Nephron (organoid): ENCODE measurements at regions not wholly inside any gene's neighbourhood (a gene's known extent, or its start where the extent isn't known, plus 50 kb on each side); places are given as distances from the start of the nearest gene placed in this dataset.

Experiments
- H3K27ac Mint-ChIP-seq, 3 experiments: 2 replicates each; pipeline ENCODE4 v1.8.0; 2020; ENCODE audit warnings: mixed read lengths in 3 of 3, mild to moderate bottlenecking in 2 of 3, moderate library complexity in 1 of 3
- H3K27me3 Mint-ChIP-seq: 2 replicates; pipeline ENCODE4 v1.8.0; 2021; ENCODE audit warnings: low read depth, mild to moderate bottlenecking, moderate library complexity, mixed read lengths
- H3K36me3 Mint-ChIP-seq: 2 replicates; pipeline ENCODE4 v1.8.0; 2020; ENCODE audit warnings: low read depth, mixed read lengths
- H3K4me1 Mint-ChIP-seq: 2 replicates; pipeline ENCODE4 v1.8.0; 2020; ENCODE audit warnings: mixed read lengths
- H3K4me3 Mint-ChIP-seq, 3 experiments: 2 replicates each; pipeline ENCODE4 v1.8.0; 2020; ENCODE audit warnings: mild to moderate bottlenecking in 3 of 3, mixed read lengths in 3 of 3, moderate library complexity in 2 of 3
- H3K9me3 Mint-ChIP-seq: 2 replicates; pipeline ENCODE4 v1.8.0; 2020; ENCODE audit warnings: mixed read lengths
- TF ChIP-seq, protein P1 (sequence below), 3 experiments: fragments of 200-600 bp; sonication (generic); IDR thresholded peaks; one replicate each; pipeline ENCODE4 v1.5.0; 2021; ENCODE audit warnings: antibody characterized with exemption in 3 of 3; ENCODE audit not compliant: unreplicated experiment in 3 of 3

DNA sequence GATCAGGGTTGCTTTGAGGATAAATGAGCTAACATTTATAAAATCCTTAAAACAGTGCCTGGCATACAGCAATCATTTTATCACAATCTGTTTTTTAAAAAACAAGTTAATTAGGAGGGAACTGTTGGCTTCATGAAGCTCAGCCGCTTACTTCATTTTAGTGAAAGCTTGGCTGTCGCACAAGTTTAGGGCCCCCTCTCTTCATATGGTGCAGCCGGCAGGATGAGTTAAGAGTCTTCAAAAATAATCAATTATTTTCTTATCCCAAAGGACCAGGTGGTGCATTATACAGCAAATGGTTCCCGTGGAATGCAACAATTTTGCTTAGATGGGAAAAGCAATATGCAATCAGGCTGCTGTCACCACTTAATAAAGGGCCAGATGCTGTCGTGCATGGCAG, 57.4 kb upstream of the PROKR2 start:
- Mint-ChIP-seq H3K27me3 (peaks cover 13% of the 10 kb centered on the region), H3K27ac (no peak overlapping the region), H3K36me3 (no peaks in the 10 kb centered on the region), H3K4me3 (no peak overlapping the region), H3K9me3 (no peaks in the 10 kb centered on the region), H3K4me1 (no peaks in the 10 kb centered on the region)
- TF ChIP-seq, protein P1, sequence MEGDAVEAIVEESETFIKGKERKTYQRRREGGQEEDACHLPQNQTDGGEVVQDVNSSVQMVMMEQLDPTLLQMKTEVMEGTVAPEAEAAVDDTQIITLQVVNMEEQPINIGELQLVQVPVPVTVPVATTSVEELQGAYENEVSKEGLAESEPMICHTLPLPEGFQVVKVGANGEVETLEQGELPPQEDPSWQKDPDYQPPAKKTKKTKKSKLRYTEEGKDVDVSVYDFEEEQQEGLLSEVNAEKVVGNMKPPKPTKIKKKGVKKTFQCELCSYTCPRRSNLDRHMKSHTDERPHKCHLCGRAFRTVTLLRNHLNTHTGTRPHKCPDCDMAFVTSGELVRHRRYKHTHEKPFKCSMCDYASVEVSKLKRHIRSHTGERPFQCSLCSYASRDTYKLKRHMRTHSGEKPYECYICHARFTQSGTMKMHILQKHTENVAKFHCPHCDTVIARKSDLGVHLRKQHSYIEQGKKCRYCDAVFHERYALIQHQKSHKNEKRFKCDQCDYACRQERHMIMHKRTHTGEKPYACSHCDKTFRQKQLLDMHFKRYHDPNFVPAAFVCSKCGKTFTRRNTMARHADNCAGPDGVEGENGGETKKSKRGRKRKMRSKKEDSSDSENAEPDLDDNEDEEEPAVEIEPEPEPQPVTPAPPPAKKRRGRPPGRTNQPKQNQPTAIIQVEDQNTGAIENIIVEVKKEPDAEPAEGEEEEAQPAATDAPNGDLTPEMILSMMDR (IDR thresholded peaks at IDR 0.05; ENCODE audit: unreplicated experiment in 3 of 3), result no peak

DNA sequence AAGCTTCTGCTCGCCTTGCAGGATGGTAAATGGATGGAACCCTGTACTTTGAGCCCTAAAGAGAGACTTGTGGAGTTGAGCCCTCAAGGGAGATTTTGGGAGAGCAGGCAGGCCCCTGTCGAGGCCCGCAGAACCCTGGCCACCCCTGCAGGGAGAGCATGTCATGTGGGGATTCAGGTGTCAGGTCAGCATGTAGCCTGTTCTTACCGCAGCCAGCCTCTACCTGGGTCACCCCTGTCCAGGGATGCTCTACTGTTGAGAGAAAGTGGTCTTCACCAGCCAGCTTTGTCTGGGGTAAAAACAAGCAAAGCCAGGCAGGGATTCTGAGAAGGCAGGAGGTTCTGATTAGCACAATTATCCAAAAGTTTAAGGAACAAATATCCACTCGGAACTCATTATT, 55.6 kb upstream of the PROKR2 start:
- H3K36me3 Mint-ChIP-seq, result no peaks in the 10 kb centered on the region
- no peak overlapping the region for H3K4me3 Mint-ChIP-seq
- H3K4me1 Mint-ChIP-seq, result no peaks in the 10 kb centered on the region
- no peak overlapping the region for H3K27ac Mint-ChIP-seq
- H3K27me3 Mint-ChIP-seq, result peaks cover 13% of the 10 kb centered on the region
- TF ChIP-seq, protein P1 (IDR thresholded peaks at IDR 0.05; ENCODE audit: unreplicated experiment in 3 of 3), result no peak
- H3K9me3 Mint-ChIP-seq, result no peaks in the 10 kb centered on the region

DNA sequence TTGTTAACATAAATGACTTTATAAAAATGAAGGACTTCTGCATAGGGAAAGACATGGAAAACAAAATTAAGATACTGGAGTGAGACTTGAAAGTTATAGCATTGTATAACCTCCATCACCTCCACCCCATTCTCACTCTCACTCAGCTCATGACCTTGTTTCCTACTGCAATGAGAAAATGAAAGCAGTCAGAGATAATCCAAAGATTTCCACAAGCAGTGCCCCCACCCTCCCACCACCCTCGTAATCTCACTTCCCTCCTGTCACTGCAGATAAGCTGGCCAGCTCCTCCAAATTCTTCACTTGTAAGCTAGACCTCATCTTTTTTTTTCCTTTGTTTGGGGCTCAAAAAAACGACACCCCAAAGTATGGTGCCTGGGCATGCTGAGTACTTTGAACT, 52.9 kb upstream of the PROKR2 start:
- no peak overlapping the region for H3K27ac Mint-ChIP-seq
- no peak overlapping the region for H3K4me3 Mint-ChIP-seq
- peaks cover 8% of the 10 kb centered on the region for H3K27me3 Mint-ChIP-seq
- TF ChIP-seq, protein P1 (IDR thresholded peaks at IDR 0.05; ENCODE audit: unreplicated experiment in 3 of 3), result no peak
- no peaks in the 10 kb centered on the region for H3K36me3 Mint-ChIP-seq
- no peaks in the 10 kb centered on the region for H3K4me1 Mint-ChIP-seq
- peaks cover under 1% of the 10 kb centered on the region for H3K9me3 Mint-ChIP-seq
